B cell (primary cell): ENCODE measurements at regions not wholly inside any gene's neighbourhood (a gene's known extent, or its start where the extent isn't known, plus 50 kb on each side); places are given as distances from the start of the nearest gene placed in this dataset.
"Not testable (repeated sequence)": the region's sequence is repeated elsewhere in the genome, so short reads cannot be mapped to it uniquely, and the experiment has no call there.

Source experiments
- ATAC-seq: fragments of 200-7000 bp; cut with Tn5 transposase; one replicate; pipeline ENCODE4 v1.10.0; 2021; ENCODE audit warnings: low read depth, mild to moderate bottlenecking, moderate number of reproducible peaks, moderate library complexity
- CTCF ChIA-PET: fragments of 350-600 bp; sonication (Branson Sonifier 250); formaldehyde crosslinking; loops from one replicate; lab custom pipeline; 2021; ENCODE audit warnings: antibody characterized with exemption, inconsistent platforms; lab: Charles Lee
- POLR2A ChIA-PET: fragments of 350-600 bp; sonication (Branson Sonifier 250); formaldehyde crosslinking; loops from one replicate; lab custom pipeline; 2021; ENCODE audit warnings: antibody characterized with exemption; lab: Charles Lee
- DNase-seq: peaks from one replicate; pipeline ENCODE4 v3.0.0; 2013
- H2AFZ ChIP-seq: 2 replicates; pipeline ENCODE4 v1.6.1; 2012; ENCODE audit warnings: mild to moderate bottlenecking, low read depth, low read length; ENCODE audit not compliant: insufficient read depth, poor library complexity, severe bottlenecking
- H3K27ac ChIP-seq, 2 donors: 1 replicate in 1 of 2; 2 replicates in 1 of 2; pipeline ENCODE4 v1.5.1; 2012 to 2013; ENCODE audit warnings: low read length in 2 of 2, mild to moderate bottlenecking in 2 of 2, moderate library complexity in 1 of 2
- H3K27me3 ChIP-seq, 4 experiments: fragments of 200-600 bp in 1 of 4; sonication (generic) in 1 of 4; replicated peaks in 1 of 4; 1 replicate in 2 of 4; 2 replicates in 2 of 4; pipeline versions ENCODE4 v1.6.1 to v1.7.0; 2013 to 2016; ENCODE audit warnings: low read length in 3 of 4, mild to moderate bottlenecking in 2 of 4, mixed read lengths in 1 of 4, moderate library complexity in 1 of 4; ENCODE audit not compliant: insufficient read depth in 4 of 4, control insufficient read depth in 3 of 4; ENCODE audit errors: control extremely low read depth in 1 of 4
- H3K36me3 ChIP-seq, 2 experiments: replicated peaks in 1 of 2; 1 replicate in 1 of 2; 2 replicates in 1 of 2; pipeline versions ENCODE4 v1.6.1 to v1.7.1; 2013; ENCODE audit warnings: low read length in 1 of 2; ENCODE audit not compliant: insufficient read depth in 2 of 2, control insufficient read depth in 1 of 2; ENCODE audit errors: control extremely low read depth in 1 of 2, extremely low read depth in 1 of 2
- H3K4me1 ChIP-seq, 2 donors: fragments of 200-600 bp in 1 of 2; sonication (generic) in 1 of 2; 1 replicate in 1 of 2; 2 replicates in 1 of 2; pipeline versions ENCODE4 v1.5.1 to v1.6.1; 2013 to 2017; ENCODE audit warnings: low read length in 2 of 2; ENCODE audit not compliant: control insufficient read depth in 2 of 2, insufficient read depth in 2 of 2
- H3K4me2 ChIP-seq: replicated peaks from 2 replicates; pipeline ENCODE3; 2012; ENCODE audit warnings: mild to moderate bottlenecking, low read depth, low read length; ENCODE audit not compliant: poor library complexity, severe bottlenecking
- H3K4me3 ChIP-seq, 5 experiments: fragments of 200-600 bp in 1 of 5; sonication (generic) in 1 of 5; 1 replicate in 3 of 5; 2 replicates in 2 of 5; pipeline versions ENCODE4 v1.5.1 to v1.7.0; 2011 to 2016; ENCODE audit warnings: low read length in 4 of 5, mild to moderate bottlenecking in 4 of 5, low read depth in 2 of 5, control low read depth in 1 of 5, moderate library complexity in 1 of 5; ENCODE audit not compliant: insufficient read depth in 1 of 5; ENCODE audit errors: control extremely low read depth in 1 of 5, extremely low read depth in 1 of 5
- H3K79me2 ChIP-seq: fragments of 200-600 bp; sonication (generic); one replicate; pipeline ENCODE4 v1.6.0; 2016; ENCODE audit warnings: low read length; ENCODE audit not compliant: control insufficient read depth, insufficient read depth
- H3K9ac ChIP-seq: fragments of 200-600 bp; sonication (generic); 2 replicates; pipeline ENCODE4 v1.6.1; 2017; ENCODE audit warnings: mild to moderate bottlenecking, low read length, moderate library complexity
- H3K9me3 ChIP-seq, 3 donors: one replicate each; pipeline versions ENCODE4 v1.6.1 to v1.7.1; 2013; ENCODE audit warnings: low read length in 2 of 3; ENCODE audit not compliant: control insufficient read depth in 2 of 3, insufficient read depth in 1 of 3; ENCODE audit errors: control extremely low read depth in 1 of 3
- H4K20me1 ChIP-seq: 2 replicates; pipeline ENCODE4 v1.6.0; 2012; ENCODE audit warnings: mild to moderate bottlenecking, low read length; ENCODE audit not compliant: insufficient read depth, control insufficient read depth, poor library complexity, severe bottlenecking
- H3K27ac Mint-ChIP-seq: one replicate; pipeline ENCODE4 v1.8.0; 2021; ENCODE audit warnings: mixed read lengths
- H3K27me3 Mint-ChIP-seq: one replicate; pipeline ENCODE4 v1.8.0; 2021; ENCODE audit warnings: mixed read lengths
- H3K4me1 Mint-ChIP-seq: one replicate; pipeline ENCODE4 v1.8.0; 2021; ENCODE audit warnings: mixed read lengths
- H3K4me3 Mint-ChIP-seq: one replicate; pipeline ENCODE4 v1.8.0; 2021; ENCODE audit warnings: mixed read lengths
- H3K9me3 Mint-ChIP-seq: one replicate; pipeline ENCODE4 v1.8.0; 2022; ENCODE audit warnings: mixed read lengths; ENCODE audit not compliant: insufficient read depth
- EZH2 ChIP-seq: IDR thresholded peaks from 2 replicates; pipeline ENCODE4 v1.6.1; 2012; ENCODE audit warnings: borderline replicate concordance, low read depth, mild to moderate bottlenecking, moderate library complexity, low read length; ENCODE audit not compliant: insufficient read depth, poor library complexity, severe bottlenecking
- WGBS: methylation state at CpG from one replicate; pipeline ENCODE4 v1.1.5; 2013; ENCODE audit warnings: missing lambda C conversion rate; ENCODE audit not compliant: insufficient coverage; 5-methylcytosine and 5-hydroxymethylcytosine counted together
- intact Hi-C: fragments of 100-400 bp; cut with micrococcal nuclease; formaldehyde crosslinking; loops from one replicate; pipeline ENCODE4 v1.10.0; 2022
- TF ChIP-seq, protein P1 (sequence below): fragments of 200-600 bp; IDR thresholded peaks from one replicate; pipeline ENCODE4 v1.8.0; 2022; ENCODE audit warnings: antibody characterized with exemption, mild to moderate bottlenecking

DNA sequence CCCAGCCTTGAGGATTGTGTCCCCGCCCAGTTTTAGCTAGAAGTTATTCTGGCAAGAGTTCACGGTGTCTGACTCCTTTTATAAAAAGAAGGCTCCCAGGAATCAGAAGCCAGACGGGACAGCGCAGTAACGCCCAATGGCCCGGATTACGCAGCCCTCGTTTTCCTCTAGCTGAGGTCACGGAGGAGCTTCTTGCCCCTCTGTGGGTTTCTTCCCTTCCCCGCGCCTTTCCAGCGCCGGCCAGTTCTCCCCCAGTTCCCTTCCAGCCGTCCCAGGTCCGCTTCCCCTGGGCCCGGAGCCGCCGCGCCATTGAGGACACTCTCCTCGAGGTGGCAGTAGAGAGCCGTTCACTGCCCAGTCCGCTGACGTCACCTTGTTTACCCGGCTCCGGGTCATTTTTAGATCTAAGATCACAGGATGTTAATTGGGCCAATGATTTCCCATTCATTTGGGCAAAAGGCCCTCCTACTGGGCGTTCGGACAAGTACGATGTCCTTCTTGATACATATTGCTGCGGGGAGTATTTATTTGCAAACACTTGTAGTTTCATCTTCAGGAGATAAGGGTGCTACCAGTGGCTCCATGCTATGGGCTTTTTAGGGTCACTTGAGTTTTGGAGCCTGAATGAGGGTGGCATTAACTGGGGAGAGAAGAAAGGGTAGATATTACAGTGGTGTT lies 81.5 kb upstream of the PPM1B start:
- no peaks in the 10 kb centered on the region for H4K20me1 ChIP-seq
- H3K27me3 Mint-ChIP-seq, result no peaks in the 10 kb centered on the region
- peak overlapping the region; percentile 44 to 71 for H3K27ac ChIP-seq
- H3K9me3 Mint-ChIP-seq, result no peaks in the 10 kb centered on the region
- peaks cover 23% of the 10 kb centered on the region for H3K4me1 Mint-ChIP-seq
- H3K9me3 ChIP-seq, result no peaks in the 10 kb centered on the region
- peak overlapping the region; percentile 87 for H2AFZ ChIP-seq
- H3K79me2 ChIP-seq, result no peaks in the 10 kb centered on the region
- peak overlapping the region; percentile 87 for H3K4me2 ChIP-seq
- DNase-seq (peak; percentile 87), ATAC-seq (peak; percentile 97)
- ChIA-PET POLR2A (no interaction called here), CTCF (interaction anchor here (0.5 to 3.8 kb wide), 9 partner anchors 33 to 869 kb away, joined by 3 to 20 read pairs (median 5); no protein-coding TSS in a partner anchor)
- H3K36me3 ChIP-seq, result no peaks in the 10 kb centered on the region
- 16% methylated on average over 29 of the region's 29 CpGs for WGBS
- intact Hi-C loops, result loop anchor here (1.0 to 2.0 kb wide), 7 partner anchors 81 to 868 kb away; partner anchors contain the start of genes CAMKMT, PPM1B and PREPL
- peak overlapping the region; percentile 43 to 70 (median 57) for H3K4me3 ChIP-seq
- H3K27me3 ChIP-seq, result no peaks in the 10 kb centered on the region
- peaks cover 24 to 32% of the 10 kb centered on the region in 2 donors for H3K4me1 ChIP-seq
- peak overlapping the region; percentile 66 for H3K4me3 Mint-ChIP-seq
- TF ChIP-seq, protein P1, sequence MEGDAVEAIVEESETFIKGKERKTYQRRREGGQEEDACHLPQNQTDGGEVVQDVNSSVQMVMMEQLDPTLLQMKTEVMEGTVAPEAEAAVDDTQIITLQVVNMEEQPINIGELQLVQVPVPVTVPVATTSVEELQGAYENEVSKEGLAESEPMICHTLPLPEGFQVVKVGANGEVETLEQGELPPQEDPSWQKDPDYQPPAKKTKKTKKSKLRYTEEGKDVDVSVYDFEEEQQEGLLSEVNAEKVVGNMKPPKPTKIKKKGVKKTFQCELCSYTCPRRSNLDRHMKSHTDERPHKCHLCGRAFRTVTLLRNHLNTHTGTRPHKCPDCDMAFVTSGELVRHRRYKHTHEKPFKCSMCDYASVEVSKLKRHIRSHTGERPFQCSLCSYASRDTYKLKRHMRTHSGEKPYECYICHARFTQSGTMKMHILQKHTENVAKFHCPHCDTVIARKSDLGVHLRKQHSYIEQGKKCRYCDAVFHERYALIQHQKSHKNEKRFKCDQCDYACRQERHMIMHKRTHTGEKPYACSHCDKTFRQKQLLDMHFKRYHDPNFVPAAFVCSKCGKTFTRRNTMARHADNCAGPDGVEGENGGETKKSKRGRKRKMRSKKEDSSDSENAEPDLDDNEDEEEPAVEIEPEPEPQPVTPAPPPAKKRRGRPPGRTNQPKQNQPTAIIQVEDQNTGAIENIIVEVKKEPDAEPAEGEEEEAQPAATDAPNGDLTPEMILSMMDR, result peak; percentile 97
- TF ChIP-seq EZH2, result no peak
- peak overlapping the region; percentile 71 for H3K9ac ChIP-seq
- H3K27ac Mint-ChIP-seq, result peak overlapping the region; percentile 54

- H3K4me1 ChIP-seq, result peaks cover 24 to 32% of the 10 kb centered on the region in 2 donors
- no peaks in the 10 kb centered on the region for H3K27me3 ChIP-seq
- no peak for TF ChIP-seq EZH2
- TF ChIP-seq, protein P1, result no peak
- intact Hi-C loops, result loop anchor here (1.0 to 2.0 kb wide), 7 partner anchors 81 to 868 kb away; partner anchors contain the start of genes CAMKMT, PPM1B and PREPL
- CTCF ChIA-PET, result interaction anchor here (0.8 to 3.8 kb wide), 8 partner anchors 11 to 868 kb away, joined by 3 to 20 read pairs (median 5); no protein-coding TSS in a partner anchor
- H3K27me3 Mint-ChIP-seq, result no peaks in the 10 kb centered on the region
- H3K9me3 Mint-ChIP-seq, result no peaks in the 10 kb centered on the region
- H3K27ac ChIP-seq, result peak overlapping the region in 1 of 2 donors; percentile 71
- no peaks in the 10 kb centered on the region for H4K20me1 ChIP-seq
- POLR2A ChIA-PET, result no interaction called here
- peak overlapping the region; percentile 71 for H3K9ac ChIP-seq
- DNase-seq (no peak), ATAC-seq (no peak)
- peak overlapping the region; percentile 54 for H3K27ac Mint-ChIP-seq
- peak overlapping the region; percentile 66 for H3K4me3 Mint-ChIP-seq
- H3K36me3 ChIP-seq, result no peaks in the 10 kb centered on the region
- peaks cover 23% of the 10 kb centered on the region for H3K4me1 Mint-ChIP-seq
- peak overlapping the region; percentile 87 for H2AFZ ChIP-seq
- peak overlapping the region in 4 of 5 experiments; percentile 43 to 70 (median 56) for H3K4me3 ChIP-seq
- WGBS, result 50% methylated on average over 4 of the region's 4 CpGs
- H3K9me3 ChIP-seq, result no peaks in the 10 kb centered on the region
- H3K79me2 ChIP-seq, result no peaks in the 10 kb centered on the region
- H3K4me2 ChIP-seq, result peak overlapping the region; percentile 87
Observed at GRCh38 chr2:44087714-44088092, 81.0 kb upstream of the PPM1B start.

GRCh38 chr2:44092519-44092918 lies 76.2 kb upstream of the PPM1B start:
- intact Hi-C loops, H3K4me3 Mint-ChIP-seq, H3K27ac ChIP-seq, H3K27me3 ChIP-seq, H3K4me3 ChIP-seq, H4K20me1 ChIP-seq, H3K4me2 ChIP-seq, H3K27ac Mint-ChIP-seq, H3K9me3 Mint-ChIP-seq, H3K27me3 Mint-ChIP-seq, ATAC-seq, H3K9ac ChIP-seq, DNase-seq, H3K9me3 ChIP-seq, POLR2A ChIA-PET, H2AFZ ChIP-seq, H3K36me3 ChIP-seq, H3K79me2 ChIP-seq: not testable (repeated sequence)
- peaks cover 18 to 25% of the 10 kb centered on the region in 2 donors for H3K4me1 ChIP-seq
- 100% methylated on average over 2 of the region's 5 CpGs for WGBS
- CTCF ChIA-PET, result interaction anchor here (0.6 to 1.1 kb wide), 3 partner anchors 9 to 152 kb away, joined by 3 read pairs; no protein-coding TSS in a partner anchor
- H3K4me1 Mint-ChIP-seq, result peaks cover 18% of the 10 kb centered on the region
